OCI-LY3 (cell line): ENCODE measurements at regions not wholly inside any gene's neighbourhood (a gene's known extent, or its start where the extent isn't known, plus 50 kb on each side); places are given as distances from the start of the nearest gene placed in this dataset.

Experiments
- H2AFZ ChIP-seq: fragments of 200-600, 300-600 bp; shearing (Covaris generic); 2 replicates; pipeline ENCODE4 v1.6.0; 2014; ENCODE audit warnings: antibody characterized with exemption, low read depth, low read length
- H3K27ac ChIP-seq: fragments of 200-600, 300-600 bp; sonication (generic); 2 replicates; pipeline ENCODE4 v1.5.1; 2014; ENCODE audit warnings: mild to moderate bottlenecking, low read length, moderate library complexity, mixed read lengths
- H3K27me3 ChIP-seq: fragments of 200-600, 300-600 bp; sonication (generic); 2 replicates; pipeline ENCODE4 v1.6.1; 2014; ENCODE audit warnings: low read depth, low read length, mixed read lengths
- H3K36me3 ChIP-seq: fragments of 200-600, 300-600 bp; sonication (generic); replicated peaks from 2 replicates; pipeline ENCODE3; 2014; ENCODE audit warnings: low read depth, low read length, mixed read lengths
- H3K4me1 ChIP-seq: fragments of 300-600, 200-600 bp; sonication (generic); 2 replicates; pipeline ENCODE4 v1.6.1; 2014; ENCODE audit warnings: low read length, mixed read lengths
- H3K4me2 ChIP-seq: fragments of 200-600, 300-600 bp; sonication (generic); 2 replicates; pipeline ENCODE4 v1.6.1; 2014; ENCODE audit warnings: low read length, mixed read lengths
- H3K4me3 ChIP-seq: fragments of 300-600, 200-600 bp; sonication (generic); 2 replicates; pipeline ENCODE4 v1.5.1; 2014; ENCODE audit warnings: antibody characterized with exemption, mild to moderate bottlenecking, low read length, moderate library complexity
- H3K79me2 ChIP-seq: fragments of 300-600, 200-600 bp; shearing (Covaris generic); 2 replicates; pipeline ENCODE4 v1.6.1; 2014; ENCODE audit warnings: mild to moderate bottlenecking, low read length, mixed read lengths
- H3K9ac ChIP-seq: fragments of 300-600, 200-600 bp; shearing (Covaris generic); 2 replicates; pipeline ENCODE4 v1.6.0; 2014; ENCODE audit warnings: mild to moderate bottlenecking, low read length, moderate library complexity
- H3K9me3 ChIP-seq: fragments of 200-600, 300-600 bp; shearing (Covaris generic); 2 replicates; pipeline ENCODE4 v1.6.1; 2014; ENCODE audit warnings: low read length, mixed read lengths; ENCODE audit not compliant: insufficient read depth
- H4K20me1 ChIP-seq: fragments of 200-600, 300-600 bp; sonication (generic); 2 replicates; pipeline ENCODE4 v1.6.1; 2016; ENCODE audit warnings: low read length, mixed read lengths; ENCODE audit not compliant: insufficient read depth
- EZH2phosphoT487 ChIP-seq: fragments of 200-600 bp; shearing (Covaris generic); IDR thresholded peaks from 2 replicates; pipeline ENCODE4 v1.6.1; 2018; ENCODE audit warnings: antibody characterized with exemption, mixed run types, low read depth
- TF ChIP-seq, protein P1 (sequence below): fragments of 200-600, 300-600 bp; sonication (generic); IDR thresholded peaks from 2 replicates; pipeline ENCODE4 v1.5.1; 2014; ENCODE audit warnings: antibody characterized with exemption, low read length, low read depth

DNA sequence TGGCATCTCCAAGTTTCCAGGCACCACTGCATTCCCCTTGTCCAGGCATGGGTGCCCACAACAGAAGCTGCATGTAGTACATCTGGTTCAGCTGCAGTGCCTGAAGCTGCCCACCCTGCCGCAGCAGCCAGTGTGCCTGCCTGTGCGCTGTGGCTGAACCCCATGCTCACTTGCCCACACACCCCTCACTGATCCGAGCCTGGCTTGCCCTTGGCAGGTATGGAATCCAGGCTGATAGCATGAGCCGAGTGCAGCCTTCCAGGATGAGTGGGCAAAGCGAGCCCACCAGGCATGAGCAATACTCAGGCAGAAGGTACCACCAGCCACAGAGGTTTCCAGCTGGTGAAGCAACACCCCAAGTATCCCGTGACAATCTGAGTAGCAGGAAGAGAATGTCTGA lies 280.3 kb upstream of the KLF12 start:
- TF ChIP-seq EZH2phosphoT487 = no peak
- TF ChIP-seq, protein P1, sequence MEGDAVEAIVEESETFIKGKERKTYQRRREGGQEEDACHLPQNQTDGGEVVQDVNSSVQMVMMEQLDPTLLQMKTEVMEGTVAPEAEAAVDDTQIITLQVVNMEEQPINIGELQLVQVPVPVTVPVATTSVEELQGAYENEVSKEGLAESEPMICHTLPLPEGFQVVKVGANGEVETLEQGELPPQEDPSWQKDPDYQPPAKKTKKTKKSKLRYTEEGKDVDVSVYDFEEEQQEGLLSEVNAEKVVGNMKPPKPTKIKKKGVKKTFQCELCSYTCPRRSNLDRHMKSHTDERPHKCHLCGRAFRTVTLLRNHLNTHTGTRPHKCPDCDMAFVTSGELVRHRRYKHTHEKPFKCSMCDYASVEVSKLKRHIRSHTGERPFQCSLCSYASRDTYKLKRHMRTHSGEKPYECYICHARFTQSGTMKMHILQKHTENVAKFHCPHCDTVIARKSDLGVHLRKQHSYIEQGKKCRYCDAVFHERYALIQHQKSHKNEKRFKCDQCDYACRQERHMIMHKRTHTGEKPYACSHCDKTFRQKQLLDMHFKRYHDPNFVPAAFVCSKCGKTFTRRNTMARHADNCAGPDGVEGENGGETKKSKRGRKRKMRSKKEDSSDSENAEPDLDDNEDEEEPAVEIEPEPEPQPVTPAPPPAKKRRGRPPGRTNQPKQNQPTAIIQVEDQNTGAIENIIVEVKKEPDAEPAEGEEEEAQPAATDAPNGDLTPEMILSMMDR = no peak
- Histone ChIP-seq H4K20me1 (no peaks in the 10 kb centered on the region), H3K4me3 (no peak overlapping the region), H2AFZ (no peak overlapping the region), H3K36me3 (no peaks in the 10 kb centered on the region), H3K27ac (no peak overlapping the region), H3K4me1 (no peaks in the 10 kb centered on the region), H3K9ac (no peak overlapping the region), H3K9me3 (no peaks in the 10 kb centered on the region; the same call in 1 of the 2 replicates), H3K79me2 (no peaks in the 10 kb centered on the region), H3K27me3 (no peaks in the 10 kb centered on the region), H3K4me2 (no peak overlapping the region)

DNA sequence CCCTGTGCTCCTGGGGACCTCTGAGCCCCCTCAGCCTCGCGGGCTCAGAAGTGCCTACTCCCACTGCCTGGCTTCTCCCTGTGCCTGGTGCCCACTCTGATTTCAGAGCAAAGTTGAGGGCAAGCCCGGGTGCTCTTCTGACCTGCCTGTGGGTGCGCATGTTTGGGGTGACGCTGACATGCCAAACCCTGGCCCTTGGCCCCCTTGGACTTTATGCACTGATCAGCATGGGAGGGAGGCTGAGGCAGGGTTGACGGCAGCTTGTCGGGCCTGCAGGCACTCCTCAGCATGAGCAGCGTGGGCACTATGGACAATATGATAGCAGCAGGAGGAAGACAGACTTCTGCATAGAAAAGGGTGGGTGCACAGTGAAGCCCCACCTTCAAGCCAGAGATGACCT lies 279.3 kb upstream of the KLF12 start:
- H4K20me1 ChIP-seq = no peaks in the 10 kb centered on the region
- peaks cover 1% of the 10 kb centered on the region for H3K9me3 ChIP-seq
- H3K4me3 ChIP-seq = no peak overlapping the region
- H3K4me2 ChIP-seq = no peak overlapping the region
- no peak overlapping the region for H3K9ac ChIP-seq
- no peak overlapping the region for H2AFZ ChIP-seq
- no peaks in the 10 kb centered on the region for H3K36me3 ChIP-seq
- TF ChIP-seq EZH2phosphoT487 = no peak
- H3K27ac ChIP-seq = no peak overlapping the region
- H3K4me1 ChIP-seq = no peaks in the 10 kb centered on the region
- H3K27me3 ChIP-seq = no peaks in the 10 kb centered on the region
- no peaks in the 10 kb centered on the region for H3K79me2 ChIP-seq

DNA sequence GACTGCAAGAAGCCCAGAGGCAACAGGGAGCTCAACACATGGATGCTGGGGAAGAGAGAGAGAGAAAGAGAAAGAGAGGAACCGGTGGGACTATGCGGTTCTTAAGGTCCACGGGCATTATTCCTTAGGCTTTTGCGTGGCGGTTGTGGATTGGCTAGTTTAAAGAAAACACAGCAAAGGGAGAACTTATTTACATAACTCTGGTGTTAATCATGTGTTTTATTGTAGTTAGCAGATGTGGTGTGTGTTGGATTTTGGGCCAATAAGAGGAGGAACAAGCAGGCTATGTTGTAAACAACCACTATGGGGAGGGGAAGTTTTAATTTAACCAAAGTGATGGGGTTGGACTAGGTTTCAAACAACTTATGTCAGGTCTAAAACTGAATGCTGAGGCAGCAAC lies 275.3 kb upstream of the KLF12 start:
- H3K27ac ChIP-seq = no peak overlapping the region
- H2AFZ ChIP-seq = no peak overlapping the region
- no peak overlapping the region for H3K4me3 ChIP-seq
- no peaks in the 10 kb centered on the region for H3K36me3 ChIP-seq
- no peak overlapping the region for H3K9ac ChIP-seq
- H3K9me3 ChIP-seq = peaks cover 4% of the 10 kb centered on the region
- 0 out of 2 replicates have a peak, but pooled peaks cover 6% of the 10 kb centered on the region for H3K4me1 ChIP-seq
- H4K20me1 ChIP-seq = no peaks in the 10 kb centered on the region
- no peaks in the 10 kb centered on the region for H3K27me3 ChIP-seq
- no peaks in the 10 kb centered on the region for H3K79me2 ChIP-seq
- TF ChIP-seq, protein P1 = no peak
- TF ChIP-seq EZH2phosphoT487 = no peak
- no peak overlapping the region for H3K4me2 ChIP-seq

DNA sequence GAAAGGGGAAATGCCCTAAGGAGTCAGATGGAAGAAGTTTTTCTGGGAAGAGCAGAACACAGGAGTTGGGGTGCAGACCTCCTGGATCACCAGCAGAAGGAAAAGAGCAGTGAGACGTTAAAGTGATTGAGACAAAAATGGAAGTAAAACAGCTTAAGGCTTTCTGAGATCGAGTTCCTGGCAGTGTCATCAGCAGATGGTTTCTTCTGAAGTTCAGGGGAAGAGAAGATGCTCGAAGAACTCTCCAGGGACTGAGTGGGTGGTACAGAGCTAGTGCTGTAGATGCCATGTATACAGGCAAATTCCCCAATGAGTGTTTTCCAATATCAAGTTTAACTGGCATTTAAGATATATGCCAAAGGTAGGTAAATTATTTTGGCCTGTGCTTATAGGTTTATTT lies 272.2 kb upstream of the KLF12 start:
- H4K20me1 ChIP-seq = no peaks in the 10 kb centered on the region
- TF ChIP-seq, protein P1 = no peak
- no peak for TF ChIP-seq EZH2phosphoT487
- H3K27ac ChIP-seq = no peak overlapping the region
- H3K4me3 ChIP-seq = peak overlapping the region; percentile 55
- H3K9me3 ChIP-seq = peaks cover 4% of the 10 kb centered on the region
- 0 out of 2 replicates have a peak, but pooled peaks cover 6% of the 10 kb centered on the region for H3K4me1 ChIP-seq
- no peaks in the 10 kb centered on the region for H3K79me2 ChIP-seq
- no peaks in the 10 kb centered on the region for H3K27me3 ChIP-seq
- H3K9ac ChIP-seq = 0 out of 2 replicates have a peak overlapping the region, but pooled peaks have one; percentile 20
- H3K4me2 ChIP-seq = peak overlapping the region; percentile 62
- H2AFZ ChIP-seq = peak overlapping the region; percentile 72
- H3K36me3 ChIP-seq = no peaks in the 10 kb centered on the region
